NCI-H345 (cell line): ENCODE measurements at regions not wholly inside any gene's neighbourhood (a gene's known extent, or its start where the extent isn't known, plus 50 kb on each side); places are given as distances from the start of the nearest gene placed in this dataset.

Experiments
- DNase-seq: peaks from one replicate; lab custom pipeline; 2025; lab: John Stamatoyannopoulos, UW

DNA sequence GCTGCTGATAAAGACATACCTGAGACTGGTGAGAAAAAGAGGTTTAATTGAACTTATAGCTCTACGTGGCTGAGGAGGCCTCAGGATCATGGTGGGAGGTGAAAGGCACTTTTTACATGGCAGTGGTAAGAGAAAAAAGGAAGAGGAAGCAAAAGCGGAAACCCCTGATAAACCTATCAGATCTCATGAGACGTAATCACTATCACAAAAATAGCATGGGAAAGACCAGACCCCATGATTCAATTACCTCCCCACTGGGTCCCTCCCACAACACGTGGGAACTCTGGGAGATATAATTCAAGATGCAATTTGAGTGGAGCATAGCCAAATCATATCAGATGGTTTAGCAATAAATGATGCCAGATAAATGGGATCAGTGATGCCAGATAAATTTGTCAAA, 892.0 kb upstream of the CELF2 start:
- no peak for DNase-seq

DNA sequence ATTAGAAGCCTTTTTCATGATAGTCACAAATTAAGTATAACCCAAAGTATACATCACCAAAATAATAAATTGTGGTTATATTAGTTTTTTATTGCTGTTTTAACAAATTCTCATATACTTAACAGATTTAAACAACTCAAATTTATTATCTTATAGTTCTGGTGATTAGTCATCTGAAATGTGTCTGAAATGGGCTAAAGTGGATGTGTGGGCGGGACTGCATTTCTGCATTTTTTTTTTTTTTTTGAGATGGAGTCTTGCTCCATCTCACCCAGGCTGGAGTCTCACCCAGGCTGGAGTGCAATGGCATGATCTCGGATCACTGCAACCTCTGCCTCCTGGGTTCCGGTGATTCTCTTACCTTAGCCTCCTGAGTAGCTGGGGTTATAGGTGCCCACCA, 891.5 kb upstream of the CELF2 start:
- no peak for DNase-seq

DNA sequence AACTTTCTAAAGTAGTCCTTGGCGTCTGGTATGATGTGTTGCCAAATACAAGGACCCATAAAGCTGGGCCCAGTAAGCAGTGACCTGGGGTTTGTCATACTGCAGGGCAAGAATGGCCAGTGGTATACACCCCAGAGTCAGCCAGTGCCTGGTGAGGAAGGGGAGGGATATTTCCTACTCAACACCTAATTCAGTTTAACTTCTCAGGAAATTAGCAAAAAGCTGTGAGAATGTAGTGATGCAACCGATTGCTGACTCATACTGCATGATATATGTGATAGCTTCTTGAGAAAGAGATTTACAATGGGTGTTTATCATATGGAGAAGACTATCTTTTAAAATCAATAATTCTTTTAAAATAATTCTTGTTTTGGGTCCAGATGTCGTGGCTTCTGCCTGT, 889.3 kb upstream of the CELF2 start:
- no peak for DNase-seq

DNA sequence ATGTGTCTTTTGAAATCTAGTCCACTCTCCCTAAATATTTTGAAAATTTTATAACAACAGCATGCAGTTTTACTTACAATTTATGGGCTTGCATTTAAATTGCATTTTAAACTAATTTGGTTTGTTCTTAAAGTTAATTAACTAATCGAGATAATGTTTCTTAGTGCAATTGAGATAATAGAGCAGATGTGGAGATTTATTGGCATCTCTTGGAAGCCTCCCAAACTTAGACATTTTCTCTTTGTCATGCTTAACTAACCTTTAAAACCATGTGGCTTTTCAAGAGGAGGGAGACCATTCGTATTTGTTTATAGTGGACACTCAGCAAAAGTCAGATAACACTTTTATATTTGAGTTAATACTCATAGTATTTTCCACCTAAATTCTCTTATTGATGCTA, 887.0 kb upstream of the CELF2 start:
- no peak for DNase-seq

DNA sequence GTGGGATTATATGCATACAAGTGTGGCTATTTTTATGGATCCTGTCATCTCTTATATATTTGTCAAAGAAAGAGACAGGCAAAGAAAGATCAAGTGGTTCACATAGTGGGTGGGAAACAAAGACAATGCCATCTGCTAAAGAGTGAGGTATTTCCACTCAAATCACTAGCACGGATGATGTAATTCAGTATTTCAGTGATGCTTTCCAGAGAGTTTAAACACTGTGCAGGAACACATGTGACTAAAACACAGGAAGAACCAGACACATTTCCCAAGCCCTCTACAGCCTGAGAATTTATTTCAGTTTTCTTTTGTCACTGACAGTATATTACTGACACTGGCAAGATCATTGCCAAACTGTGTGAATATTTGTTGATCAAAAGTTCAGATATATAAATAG, 885.7 kb upstream of the CELF2 start:
- no peak for DNase-seq

DNA sequence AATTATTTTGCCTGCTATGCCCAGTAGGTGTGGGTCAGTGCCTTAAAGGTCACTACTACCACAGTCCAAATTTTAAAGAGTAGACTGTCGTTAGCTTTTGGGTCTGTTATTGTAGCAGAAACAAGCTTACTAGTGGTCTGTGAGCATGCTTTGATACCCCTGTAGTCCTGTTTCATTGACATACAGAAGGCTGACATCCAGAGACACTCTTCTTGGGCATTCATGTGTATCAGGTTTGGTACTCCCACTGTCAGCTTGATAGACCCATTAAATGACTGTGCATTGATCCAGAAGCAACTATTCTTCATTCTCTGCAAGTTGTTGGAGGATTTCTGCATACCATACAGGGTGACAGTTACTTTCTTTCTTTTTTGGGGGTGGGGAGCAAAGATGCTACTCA, 884.4 kb upstream of the CELF2 start:
- no peak for DNase-seq

DNA sequence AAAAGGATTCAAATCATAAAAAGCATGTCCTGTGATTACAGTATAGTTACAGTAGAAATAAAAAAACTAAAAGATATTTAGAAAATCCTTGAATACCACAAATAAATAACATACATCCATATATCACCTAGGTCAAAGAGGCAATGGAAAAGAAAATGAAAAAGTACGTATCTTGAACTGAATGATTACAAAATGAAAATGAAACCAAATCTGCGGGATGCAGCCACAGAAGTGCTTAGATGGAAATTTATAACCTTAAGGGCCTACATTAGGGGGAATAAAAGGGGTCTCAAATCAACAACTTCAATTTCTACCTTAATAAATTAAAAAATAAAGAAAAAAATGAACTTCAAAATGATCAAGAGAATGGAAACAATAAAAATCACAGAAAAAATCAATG, 879.0 kb upstream of the CELF2 start:
- DNase-seq = no peak

DNA sequence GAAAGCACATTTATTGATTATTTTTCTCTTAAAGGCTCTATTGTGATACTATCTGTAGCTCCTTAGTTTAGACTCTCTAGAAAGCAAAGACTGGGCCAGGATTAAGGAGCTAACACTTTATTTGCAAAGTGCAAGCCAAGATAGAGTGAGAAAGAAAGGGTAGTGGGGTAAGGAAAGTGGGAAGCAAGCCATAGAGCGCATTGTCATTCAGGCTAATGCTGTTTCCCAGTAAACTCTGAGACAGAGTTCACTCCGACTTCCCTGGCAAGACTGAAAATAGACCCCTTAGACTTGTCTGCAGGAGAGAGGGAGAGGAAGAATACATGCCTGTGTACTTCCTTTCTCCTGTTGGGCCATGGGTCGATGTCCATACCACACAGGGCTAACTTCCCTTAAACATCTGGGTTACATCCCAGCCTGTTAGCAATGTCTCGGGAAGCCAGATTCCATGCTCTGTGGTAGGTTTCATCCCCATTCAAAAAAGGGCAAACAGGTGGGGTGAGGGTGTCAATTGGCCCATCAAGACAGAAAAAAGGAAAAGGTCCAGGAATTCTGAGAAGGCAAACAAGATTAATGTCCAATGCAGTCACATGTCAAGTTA, 875.8 kb upstream of the CELF2 start:
- no peak for DNase-seq

DNA sequence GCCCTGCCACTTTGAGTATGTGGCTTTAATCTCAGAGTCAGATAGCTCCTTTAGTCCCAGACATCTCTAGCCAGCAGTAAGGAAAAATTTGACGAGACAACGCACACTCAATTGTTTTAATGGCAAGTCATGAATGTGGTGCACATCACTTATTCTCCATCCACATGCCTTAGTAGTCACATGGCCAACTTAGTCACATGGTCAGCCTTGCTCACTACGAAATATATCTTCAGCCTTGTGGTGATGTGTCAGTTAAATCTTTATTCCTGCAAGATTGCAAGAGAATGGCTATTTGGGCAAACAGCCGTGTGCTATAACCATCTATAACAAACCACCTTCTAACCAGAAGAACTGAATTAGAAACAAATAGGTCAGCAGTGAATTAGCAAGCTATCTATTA, 871.1 kb upstream of the CELF2 start:
- no peak for DNase-seq

DNA sequence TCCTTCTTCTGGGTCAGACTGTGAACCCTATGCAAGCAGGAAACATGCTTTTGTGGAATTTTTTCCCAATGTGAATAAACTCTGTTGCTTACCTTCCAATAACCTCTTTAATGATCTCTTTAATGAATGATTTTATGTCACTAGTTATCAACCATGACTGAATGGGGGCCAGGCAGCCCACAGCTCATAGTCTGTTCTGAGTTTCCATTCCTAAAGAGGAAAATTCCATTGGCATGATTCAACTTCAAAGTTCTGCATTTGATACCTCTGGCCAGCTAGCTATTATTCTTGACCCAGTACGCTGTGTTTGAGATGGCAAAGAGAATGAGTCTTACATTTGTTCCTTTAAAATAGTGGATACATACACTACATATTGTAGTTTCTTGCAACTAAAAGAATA, 867.8 kb upstream of the CELF2 start:
- no peak for DNase-seq

DNA sequence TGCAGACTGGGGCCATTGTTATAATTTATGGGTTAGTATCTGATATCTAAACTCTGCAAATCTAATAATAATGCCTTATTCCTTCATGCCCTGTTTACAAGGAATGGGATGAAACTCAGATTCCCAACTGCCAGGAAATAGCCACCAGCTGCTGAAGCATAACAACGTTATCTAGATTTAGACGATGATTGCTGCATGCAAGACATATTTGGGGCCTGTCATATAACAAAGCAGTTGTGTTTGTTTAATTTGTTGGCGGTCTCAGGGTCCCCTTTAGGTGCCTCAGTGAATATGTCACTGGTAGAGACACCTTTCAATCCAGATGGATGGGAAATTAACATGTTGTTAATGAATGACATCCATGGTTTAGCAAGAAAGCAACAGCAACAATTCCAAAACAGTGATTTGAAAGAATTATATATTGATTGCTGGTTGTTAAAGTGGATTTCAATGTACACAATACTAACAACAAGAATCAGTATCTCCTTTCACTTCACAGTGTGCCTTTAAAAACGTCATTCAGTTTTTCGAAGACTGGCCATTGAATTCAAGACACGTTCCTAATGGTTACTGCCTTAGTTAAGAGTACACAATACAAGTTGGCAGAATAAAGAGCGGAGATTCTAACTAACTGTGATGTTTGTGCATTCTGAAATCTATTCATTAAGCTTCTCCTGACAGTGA, 860.6 kb upstream of the CELF2 start:
- DNase-seq = no peak

DNA sequence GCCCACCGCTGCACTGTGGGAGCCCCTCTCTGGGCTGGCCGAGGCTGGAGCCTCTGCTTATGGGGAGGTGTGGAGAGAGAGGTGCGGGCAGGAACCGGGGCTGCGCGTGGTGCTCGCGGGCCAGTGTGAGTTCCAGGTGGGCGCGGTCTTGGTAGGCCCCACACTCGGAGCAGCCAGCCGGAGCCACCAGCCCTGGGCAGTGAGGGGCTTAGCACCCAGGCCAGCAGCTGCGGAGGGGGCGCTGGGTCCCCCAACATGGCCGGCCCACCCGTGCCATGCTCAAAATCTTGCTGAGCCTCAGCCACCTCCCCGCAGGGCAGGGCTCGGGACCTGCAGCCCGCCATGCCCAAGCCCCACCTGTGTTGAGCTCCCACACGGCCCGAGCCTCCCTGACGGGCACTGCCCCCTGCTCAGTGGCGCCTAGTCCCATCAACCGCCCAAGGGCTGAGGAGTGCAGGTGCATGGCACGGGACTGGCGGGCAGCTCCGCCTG, 856.8 kb upstream of the CELF2 start:
- no peak for DNase-seq

DNA sequence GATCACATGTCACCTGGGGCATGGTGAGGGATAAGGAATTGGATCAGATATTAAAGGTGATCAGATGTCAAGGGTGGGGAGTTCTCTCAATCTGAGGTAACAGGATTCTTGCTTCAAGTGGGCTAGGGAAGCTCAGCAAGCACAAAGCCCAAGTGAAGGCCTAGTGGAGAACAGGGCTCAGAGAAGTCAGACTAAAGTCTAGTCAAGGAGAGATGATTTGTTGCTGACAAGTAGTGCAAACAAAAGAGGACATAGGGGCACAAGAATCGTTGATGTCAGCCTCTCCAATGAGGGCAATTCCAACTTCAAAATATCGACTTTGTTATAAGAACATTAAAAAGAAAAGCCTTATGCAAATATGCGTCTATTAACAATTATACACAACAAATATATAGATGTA, 852.8 kb upstream of the CELF2 start:
- DNase-seq = no peak

DNA sequence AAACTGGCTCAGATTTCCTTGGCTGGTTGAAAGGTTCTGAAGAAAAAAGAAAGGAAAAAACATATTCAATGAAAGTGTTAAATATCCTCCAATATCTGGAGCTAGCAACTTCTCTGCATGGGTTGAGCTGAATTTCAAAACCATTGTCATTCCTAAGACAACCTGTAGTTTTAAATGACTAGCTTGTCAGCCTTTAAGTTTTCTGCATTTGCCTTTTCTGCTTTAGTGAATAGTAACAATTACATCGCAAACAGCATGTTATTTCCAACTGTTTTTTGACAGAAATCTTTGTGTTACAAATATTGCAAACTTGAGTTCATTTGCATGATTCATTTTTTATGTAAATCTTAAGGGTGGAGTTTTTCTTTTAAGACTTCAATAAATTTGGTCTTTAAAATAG, 852.3 kb upstream of the CELF2 start:
- DNase-seq = no peak

DNA sequence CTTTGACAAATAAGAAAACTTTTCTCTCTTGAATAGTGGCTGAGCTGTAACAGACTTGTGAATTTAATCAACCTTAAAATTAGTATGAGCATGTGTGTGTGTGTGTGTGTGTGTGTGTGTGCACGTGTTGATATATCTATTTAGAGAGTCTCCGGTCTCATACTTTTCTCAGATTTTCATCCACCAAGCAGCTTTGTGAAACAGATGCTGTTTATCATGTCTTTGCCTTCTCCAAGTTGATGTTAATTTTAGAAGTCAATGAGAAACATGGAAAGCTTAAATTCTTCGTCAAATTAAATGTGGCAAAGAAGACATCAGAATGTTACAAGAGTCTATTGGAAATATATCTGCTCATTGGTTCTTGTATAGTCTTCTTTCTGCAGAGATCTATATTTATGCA, 839.2 kb upstream of the CELF2 start:
- no peak for DNase-seq

DNA sequence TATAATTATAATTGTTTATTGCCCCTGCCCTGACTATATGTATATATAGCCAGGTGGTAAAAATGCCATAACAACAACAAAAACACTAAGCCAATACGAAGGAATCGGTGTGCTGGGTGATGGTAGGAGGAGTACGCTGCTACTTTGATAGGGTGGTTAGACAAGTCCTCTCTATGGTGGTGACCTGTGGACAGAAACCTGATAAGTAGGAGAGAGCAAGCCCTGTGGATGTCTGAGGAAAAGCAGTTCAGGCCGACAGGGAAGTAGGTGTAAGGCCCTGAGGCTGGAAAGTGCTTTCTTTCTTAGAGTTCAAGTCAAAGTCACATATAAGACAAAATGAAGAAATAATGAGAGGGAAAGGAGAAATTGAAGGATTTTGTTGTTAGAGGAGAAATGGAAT, 823.8 kb upstream of the CELF2 start:
- DNase-seq = no peak

DNA sequence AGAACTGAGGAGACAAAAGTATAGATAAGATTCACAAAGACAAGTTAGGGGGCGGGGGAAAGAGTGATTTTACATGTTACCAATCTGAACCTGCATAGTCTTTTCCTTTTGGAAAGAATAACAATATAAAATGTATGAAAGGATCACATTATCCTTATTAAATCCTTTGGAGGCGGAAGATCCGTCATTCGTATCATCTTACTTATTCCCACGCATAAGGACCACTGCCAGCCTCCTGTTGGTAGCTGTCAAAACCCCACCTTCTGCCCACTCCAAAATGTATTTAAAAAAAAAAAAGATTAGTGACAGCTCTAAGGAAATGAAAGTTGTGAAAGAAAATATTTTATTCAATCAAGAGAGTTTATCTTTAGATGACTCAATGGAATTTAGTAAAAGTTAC, 821.0 kb upstream of the CELF2 start:
- DNase-seq = no peak

DNA sequence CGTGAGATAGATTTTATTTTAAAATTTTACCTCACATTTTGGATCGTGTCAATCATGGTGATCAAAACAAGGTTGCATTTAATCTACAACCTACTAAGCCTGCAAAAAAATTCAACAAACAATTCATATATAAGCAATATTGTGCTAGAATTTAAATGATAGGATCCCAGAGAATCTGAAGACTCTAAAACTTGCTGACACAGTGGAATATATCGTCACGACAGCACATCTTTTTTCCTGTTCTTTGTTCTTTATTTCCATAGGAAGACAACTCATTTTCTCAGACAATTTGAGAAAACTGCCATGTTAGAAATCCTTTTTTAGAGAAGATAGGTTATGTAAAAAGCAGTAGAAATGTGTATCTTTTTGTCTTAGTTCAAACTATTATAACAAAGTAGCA, 820.2 kb upstream of the CELF2 start:
- DNase-seq = no peak

DNA sequence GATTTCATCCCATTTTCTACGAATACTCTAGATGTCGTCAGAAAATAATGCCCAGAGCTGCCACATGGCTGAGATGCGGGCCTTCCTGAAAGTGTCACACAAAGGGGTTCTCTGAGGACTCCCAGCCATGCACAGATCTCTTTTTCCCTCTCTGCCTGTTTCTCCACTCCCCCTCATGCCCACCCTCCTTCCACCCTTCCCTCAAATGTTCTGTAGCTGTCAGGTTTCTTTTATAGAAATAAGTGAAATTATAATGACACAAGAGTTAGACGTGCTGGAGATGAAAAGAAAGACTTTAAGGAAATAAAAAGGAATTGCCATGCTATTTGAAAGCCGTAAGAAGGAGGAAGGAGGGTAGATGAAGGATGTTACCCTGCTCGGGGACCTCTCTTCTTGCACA, 819.3 kb upstream of the CELF2 start:
- no peak for DNase-seq

DNA sequence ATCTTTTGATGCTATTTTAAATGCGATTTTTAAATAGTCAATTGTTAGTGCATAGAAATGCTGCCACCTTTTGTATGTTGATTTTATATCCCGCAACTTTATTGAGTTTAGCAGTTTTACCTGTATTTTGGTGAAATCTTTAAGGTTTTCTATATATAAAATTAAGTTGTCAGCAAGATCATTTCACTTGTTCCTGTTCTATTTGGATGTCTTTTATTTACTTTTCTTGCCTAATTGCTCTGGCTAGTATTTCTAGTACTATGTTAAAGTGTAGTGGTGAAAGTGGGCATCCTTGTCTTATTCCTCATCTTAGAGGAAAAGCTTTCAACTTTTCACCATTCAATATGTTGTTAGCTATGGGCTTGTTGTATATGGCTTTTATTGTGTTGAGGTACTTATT, 813.3 kb upstream of the CELF2 start:
- DNase-seq = no peak

DNA sequence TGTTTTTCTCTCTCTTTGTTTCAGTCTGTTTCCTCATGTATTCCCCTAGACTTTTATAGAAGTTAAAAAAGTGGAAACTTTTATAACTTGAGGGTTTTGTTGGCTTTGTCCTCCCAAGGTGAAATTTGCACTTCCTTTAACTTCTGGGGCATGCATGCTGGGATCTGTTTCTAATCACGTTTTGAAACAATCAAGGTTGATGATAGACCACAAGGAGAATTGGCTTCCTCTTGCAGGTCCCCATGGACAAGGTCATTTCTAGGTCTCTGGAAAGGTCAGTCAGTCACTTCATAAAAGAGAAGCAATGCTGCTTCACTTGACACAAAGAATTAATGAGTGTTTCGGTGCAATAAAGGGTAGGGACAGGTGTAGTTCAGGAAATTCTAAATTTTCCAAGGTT, 811.8 kb upstream of the CELF2 start:
- no peak for DNase-seq

DNA sequence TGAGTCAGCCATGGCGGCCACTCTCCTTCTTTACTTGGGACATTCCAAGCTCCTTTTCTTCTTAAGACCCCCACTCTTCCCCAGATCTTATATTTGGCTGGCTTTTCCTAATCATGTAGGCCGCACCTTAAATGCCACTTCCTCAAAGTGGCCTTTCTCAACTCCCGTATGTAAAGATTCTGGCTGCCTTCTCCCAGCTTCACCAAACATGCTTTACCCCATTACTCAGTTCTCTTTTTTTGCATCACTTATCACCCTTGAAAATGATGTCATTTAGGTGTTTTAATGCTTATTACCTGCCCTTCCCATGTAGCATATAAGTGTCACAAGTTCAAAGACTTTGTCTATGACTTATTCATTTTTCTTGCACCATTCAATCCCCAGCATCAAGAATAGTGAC, 810.1 kb upstream of the CELF2 start:
- DNase-seq = no peak

DNA sequence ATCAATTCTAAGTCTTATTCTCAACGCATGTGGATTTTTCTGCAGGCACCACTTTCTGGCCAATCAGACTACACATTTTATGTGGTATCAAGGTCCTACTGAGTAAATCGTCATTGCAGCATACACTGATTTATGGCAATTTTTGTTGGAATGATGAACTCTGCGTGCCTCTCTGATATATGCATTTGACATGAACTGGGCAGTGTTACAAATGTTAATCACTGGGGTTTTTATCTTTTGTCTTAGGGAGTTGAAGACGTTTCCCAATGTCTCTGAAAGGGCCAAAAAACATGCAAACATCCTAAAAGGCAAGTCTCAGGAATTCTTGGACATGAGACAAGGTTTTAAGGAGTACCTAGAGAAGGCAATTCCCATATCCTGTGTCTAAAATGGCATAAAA, 809.5 kb upstream of the CELF2 start:
- no peak for DNase-seq

DNA sequence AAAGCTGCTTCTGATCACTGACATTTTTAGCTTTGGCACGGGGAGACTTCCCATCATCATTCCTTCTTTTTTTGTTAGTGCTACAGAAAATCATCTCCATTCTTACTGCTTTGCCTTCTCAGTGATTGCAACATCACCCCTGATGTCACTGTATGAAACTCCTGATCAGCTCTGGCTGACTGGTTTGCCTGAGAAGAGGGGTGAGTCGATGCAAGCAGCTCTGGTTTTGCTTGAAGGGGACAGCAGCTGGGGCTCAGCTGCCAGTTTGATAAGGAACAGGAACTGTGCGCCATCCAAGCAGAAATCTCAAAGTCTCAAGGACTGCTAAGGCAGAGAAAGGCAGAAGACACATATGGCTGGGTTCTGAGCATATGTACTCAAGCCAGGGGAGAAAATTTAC, 808.5 kb upstream of the CELF2 start:
- no peak for DNase-seq
